ENCODE measurements at regions not wholly inside any gene's neighbourhood (a gene's known extent, or its start where the extent isn't known, plus 50 kb on each side); places are given as distances from the start of the nearest gene placed in this dataset.

DNA sequence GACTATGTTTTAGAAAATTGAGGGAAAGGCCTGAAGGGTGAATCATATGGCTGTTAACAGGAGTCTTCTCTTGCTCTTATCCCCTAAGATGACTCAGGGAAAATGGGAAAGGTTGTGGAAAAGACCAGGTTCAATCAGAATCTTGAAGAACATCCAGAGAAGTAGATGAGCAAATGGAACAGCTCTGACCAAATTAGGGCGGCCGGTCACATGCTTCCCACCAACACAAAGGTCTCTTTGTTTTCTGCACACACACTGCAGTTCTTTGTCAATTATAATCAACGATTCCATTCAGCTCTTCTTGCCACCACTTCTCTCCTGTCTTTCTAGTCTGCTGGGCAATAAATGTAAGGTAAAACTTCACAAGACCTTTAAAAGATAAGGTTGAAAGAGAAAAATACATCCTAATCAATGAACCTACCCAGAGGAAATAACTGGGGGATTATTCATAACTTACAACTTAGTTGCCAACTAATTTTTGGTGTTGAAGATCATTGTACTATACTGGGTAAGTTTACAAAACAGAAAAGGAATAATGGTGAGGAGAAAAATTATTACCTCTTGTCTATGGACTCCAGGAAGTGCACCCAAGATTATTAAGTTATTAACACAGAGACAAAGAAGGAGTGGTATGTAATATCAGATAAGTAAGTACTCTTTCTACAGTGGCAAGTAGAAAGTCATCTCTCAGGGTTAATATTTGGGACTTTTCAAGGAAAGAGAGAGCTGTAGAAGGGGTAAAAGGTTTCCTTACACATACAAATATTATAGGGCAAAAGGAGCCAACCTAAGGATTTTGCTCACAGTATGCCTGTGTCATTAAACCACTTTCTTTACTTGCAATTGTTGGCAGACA is 441.9 kb upstream of the PIK3R1 start:
- TF ChIP-seq GATA2 (IDR thresholded peaks at IDR 0.05; ENCODE audit: low read depth, low read length) (no peak), GATA3 (IDR thresholded peaks at IDR 0.05; ENCODE audit: low read depth, low read length) (no peak)
